BJ (cell line): ENCODE measurements at regions not wholly inside any gene's neighbourhood (a gene's known extent, or its start where the extent isn't known, plus 50 kb on each side); places are given as distances from the start of the nearest gene placed in this dataset.

ENCODE experiments used
- CTCF ChIA-PET: fragments of 350-600 bp; formaldehyde crosslinking; extraction: SDS; loops from one replicate; lab custom pipeline; 2021; ENCODE audit warnings: antibody characterized with exemption, inconsistent platforms; lab: Yijun Ruan, JAX
- POLR2A ChIA-PET: fragments of 300-600 bp; sonication (Branson Sonifier 250); formaldehyde crosslinking; extraction: SDS; loops from one replicate; lab custom pipeline; 2021; ENCODE audit warnings: antibody characterized with exemption; lab: Charles Lee
- DNase-seq: peaks from one replicate; pipeline ENCODE4 v3.0.0-alpha.2; 2011; ENCODE audit warnings: low read depth
- H3K27me3 ChIP-seq: 2 replicates; pipeline ENCODE4 v1.6.0; 2011; ENCODE audit warnings: low read length; ENCODE audit not compliant: control insufficient read depth, insufficient read depth
- H3K36me3 ChIP-seq: 2 replicates; pipeline ENCODE4 v1.5.1; 2011; ENCODE audit warnings: low read length; ENCODE audit not compliant: control insufficient read depth, insufficient read depth
- H3K4me3 ChIP-seq: 2 replicates; pipeline ENCODE4 v1.5.1; 2011; ENCODE audit warnings: low read depth, mild to moderate bottlenecking, control low read depth, low read length
- CTCF ChIP-seq: IDR thresholded peaks from 2 replicates; pipeline ENCODE4 v1.5.1; 2011; ENCODE audit warnings: low read depth, mild to moderate bottlenecking, control low read depth, inconsistent platforms, low read length, moderate library complexity; ENCODE audit not compliant: insufficient read depth

- POLR2A ChIA-PET, result no interaction called here
- no peak for DNase-seq
Observed at GRCh38 chr3:193933451-193933850, 202.5 kb upstream of the HES1 start.

GRCh38 chr3:193935916-193936315 is 200.0 kb upstream of the HES1 start:
- TF ChIP-seq CTCF, result no peak
- POLR2A ChIA-PET, result no interaction called here
- Histone ChIP-seq H3K4me3 (no peak overlapping the region), H3K27me3 (no peaks in the 10 kb centered on the region), H3K36me3 (no peaks in the 10 kb centered on the region)
- no peak for DNase-seq
- CTCF ChIA-PET, result interaction anchor here (2.0 kb wide), 1 partner anchor 379 kb away, joined by 5 read pairs; no protein-coding TSS in a partner anchor

More at GRCh38 chr3:193933451-193933850, 202.5 kb upstream of the HES1 start:
- Histone ChIP-seq H3K36me3 (no peaks in the 10 kb centered on the region), H3K4me3 (no peak overlapping the region), H3K27me3 (no peaks in the 10 kb centered on the region)
- CTCF ChIA-PET, result interaction anchor here (1.0 kb wide), 1 partner anchor 37 kb away, joined by 3 read pairs; no protein-coding TSS in a partner anchor
- TF ChIP-seq CTCF, result no peak

- H3K36me3 ChIP-seq, result no peaks in the 10 kb centered on the region
- DNase-seq, result no peak
- CTCF ChIA-PET, result interaction anchor here (2.1 kb wide), 1 partner anchor 377 kb away, joined by 4 read pairs; no protein-coding TSS in a partner anchor
- peaks cover 1% of the 10 kb centered on the region; the same call in 1 of the 2 replicates for H3K27me3 ChIP-seq
- TF ChIP-seq CTCF, result no peak
- H3K4me3 ChIP-seq, result no peak overlapping the region
- POLR2A ChIA-PET, result no interaction called here
Observed at GRCh38 chr3:193938613-193939012, 197.3 kb upstream of the HES1 start.

DNA sequence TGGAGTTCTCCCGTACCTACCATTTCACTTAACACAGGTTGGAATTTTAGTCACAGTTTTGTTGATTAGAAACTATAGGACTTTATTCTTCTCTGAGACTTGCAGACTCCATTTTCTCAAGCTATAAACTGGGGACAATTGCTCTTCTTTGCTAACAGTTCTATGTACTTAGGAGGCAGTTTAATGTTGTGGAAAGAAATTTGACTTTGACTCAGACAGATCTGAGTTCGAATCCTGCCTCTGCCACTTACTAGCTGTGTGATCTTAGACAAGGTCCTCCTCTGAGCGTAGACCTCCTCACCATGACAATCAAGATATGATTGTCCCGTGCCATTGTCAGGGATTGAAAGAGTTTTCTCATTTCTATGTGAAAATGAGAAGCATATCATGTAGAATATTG is 196.4 kb upstream of the HES1 start:
- Histone ChIP-seq H3K36me3 (no peaks in the 10 kb centered on the region), H3K4me3 (no peak overlapping the region), H3K27me3 (peaks cover 1% of the 10 kb centered on the region; the same call in 1 of the 2 replicates)
- ChIA-PET CTCF (interaction anchor here (2.1 kb wide), 1 partner anchor 376 kb away, joined by 4 read pairs; no protein-coding TSS in a partner anchor), POLR2A (no interaction called here)
- no peak for TF ChIP-seq CTCF
- no peak for DNase-seq

GRCh38 chr3:193940526-193940925 is 195.4 kb upstream of the HES1 start:
- peaks cover 1% of the 10 kb centered on the region; the same call in 1 of the 2 replicates for H3K27me3 ChIP-seq
- CTCF ChIA-PET, result interaction anchor here (2.1 kb wide), 1 partner anchor 375 kb away, joined by 4 read pairs; no protein-coding TSS in a partner anchor
- no peaks in the 10 kb centered on the region for H3K36me3 ChIP-seq
- no peak overlapping the region for H3K4me3 ChIP-seq
- POLR2A ChIA-PET, result no interaction called here
- no peak for DNase-seq
- no peak for TF ChIP-seq CTCF
